Activated T-cell treated with anti-CD3 and anti-CD28 coated beads for 24 hours (primary cell): ENCODE measurements at regions not wholly inside any gene's neighbourhood (a gene's known extent, or its start where the extent isn't known, plus 50 kb on each side); places are given as distances from the start of the nearest gene placed in this dataset.

Source experiments
- DNase-seq: peaks from one replicate; pipeline ENCODE4 v3.0.0-alpha.2; 2020; ENCODE audit warnings: low read depth

- no peak for DNase-seq
Observed at GRCh38 chr3:117463276-117464115, 753.9 kb downstream of the TUSC7 start.

DNA sequence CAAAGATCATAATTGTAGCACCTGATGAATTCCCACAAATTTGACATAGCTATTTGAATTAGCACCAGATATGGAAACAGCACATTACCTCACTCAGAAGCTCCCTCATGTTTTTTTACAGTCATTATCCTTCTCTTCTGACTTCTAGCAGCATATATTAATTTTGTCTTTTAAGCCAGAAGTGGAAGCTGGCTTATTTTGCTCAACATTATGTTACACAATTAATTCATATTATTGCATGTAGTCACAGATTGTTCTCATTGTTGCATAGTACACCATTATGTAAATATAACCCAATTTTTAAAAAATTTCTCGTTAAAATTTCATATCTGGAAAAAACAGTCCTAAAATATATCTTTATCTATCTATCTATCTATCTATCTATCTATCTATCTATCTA is 762.3 kb downstream of the TUSC7 start:
- no peak for DNase-seq

GRCh38 chr3:117473981-117474538 is 764.5 kb downstream of the TUSC7 start:
- DNase-seq, result no peak

DNA sequence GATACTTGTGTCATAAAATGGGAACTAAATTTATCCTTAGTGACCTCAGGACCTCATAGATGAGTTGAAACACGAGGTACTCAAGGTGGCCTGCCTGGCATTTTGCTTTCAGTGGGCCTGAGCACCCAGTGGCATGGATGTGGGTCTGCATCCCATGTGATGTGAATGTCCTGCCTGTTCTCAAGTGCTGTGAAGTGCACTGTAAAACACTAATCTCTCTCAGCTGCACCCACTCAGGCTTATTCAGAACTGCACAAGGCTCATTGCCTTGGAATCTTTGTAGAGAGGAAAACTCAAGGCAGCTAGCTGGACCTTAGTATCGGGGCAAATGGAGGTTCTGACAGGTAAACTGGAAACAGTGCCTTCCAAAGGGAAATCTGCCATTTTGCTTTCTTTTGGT is 767.0 kb downstream of the TUSC7 start:
- DNase-seq, result no peak

DNA sequence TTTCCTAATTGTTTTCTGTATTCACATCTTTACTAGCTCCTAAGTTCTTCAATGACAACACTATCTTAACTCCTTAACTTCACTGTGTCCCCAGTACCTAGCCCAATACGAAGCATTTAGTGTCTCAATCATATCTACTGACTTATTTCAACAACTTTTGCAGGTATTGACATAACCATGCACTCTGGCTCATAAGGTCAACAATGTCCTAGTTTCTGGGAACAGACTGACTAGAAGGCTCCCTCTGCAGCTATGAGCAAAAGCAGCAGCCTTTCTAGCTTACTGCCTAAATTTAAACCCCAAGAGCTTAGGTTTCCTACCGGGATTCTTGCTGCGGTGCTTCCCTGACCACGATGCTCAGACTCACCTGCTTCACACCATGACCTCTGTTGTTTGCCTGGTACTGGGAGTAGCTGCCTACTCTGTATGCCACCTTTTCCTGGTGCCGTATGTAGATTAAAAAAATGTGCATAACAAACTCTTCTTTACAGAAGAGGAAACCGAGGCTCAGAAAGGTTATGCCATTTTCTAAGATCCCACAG is 767.7 kb downstream of the TUSC7 start:
- DNase-seq, result no peak

DNA sequence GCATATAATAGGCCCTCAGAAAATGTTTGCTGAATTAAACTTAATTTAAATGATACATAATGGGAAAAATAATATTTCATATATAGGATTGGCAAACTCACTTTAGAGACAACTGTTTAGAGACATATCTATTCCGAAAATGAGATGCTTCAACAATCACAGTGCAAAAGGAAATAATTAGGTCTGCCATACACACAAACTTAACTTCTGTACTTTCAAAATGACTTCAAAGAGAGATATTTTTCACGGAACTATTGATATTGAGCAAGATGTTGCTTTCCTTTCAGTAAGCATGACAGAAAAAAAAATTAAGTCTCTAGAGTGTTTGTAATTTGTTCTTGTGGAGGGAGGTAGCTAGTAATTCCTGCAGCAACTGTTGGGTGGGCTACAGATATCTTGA is 769.5 kb downstream of the TUSC7 start:
- no peak for DNase-seq

- DNase-seq, result no peak
Observed at GRCh38 chr3:117480525-117480924, 770.9 kb downstream of the TUSC7 start.

DNA sequence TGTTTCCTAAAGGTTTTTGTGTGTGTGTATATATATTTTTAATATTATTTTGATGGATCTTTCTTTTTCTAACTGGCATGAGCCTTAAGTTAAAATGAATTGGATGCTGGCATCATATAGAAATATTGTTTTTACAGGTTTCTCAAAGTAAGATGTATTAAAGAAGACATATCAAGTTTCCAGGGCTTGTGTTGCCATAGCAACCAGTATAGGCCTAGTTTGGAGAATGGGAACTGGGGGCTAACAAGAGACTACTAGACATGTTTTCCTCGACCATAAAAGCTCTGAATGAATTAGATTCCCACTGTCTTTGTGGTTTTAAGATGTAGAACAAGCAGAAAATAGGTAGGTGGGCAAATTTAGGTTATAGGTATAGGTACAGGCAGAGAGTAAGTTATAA is 771.4 kb downstream of the TUSC7 start:
- DNase-seq, result no peak

DNA sequence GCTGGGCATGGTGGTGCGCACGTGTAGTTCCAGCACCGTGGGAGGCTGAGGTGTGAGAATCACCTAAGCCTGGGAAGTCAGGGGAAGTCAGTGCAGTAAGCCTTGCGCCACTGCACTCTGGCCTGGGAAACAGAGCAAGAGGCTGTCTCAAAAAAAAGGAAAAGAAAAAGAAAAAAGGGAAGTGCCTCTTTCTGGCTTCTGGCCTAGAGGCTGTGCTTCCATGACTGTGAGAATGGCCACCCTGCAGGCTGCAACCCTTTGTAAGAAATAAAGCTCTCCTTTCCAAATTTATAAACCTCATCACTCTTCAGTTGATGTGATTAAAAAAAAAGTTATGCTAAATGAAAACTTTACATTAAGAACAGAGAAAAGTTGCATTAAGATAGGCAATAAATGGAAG is 774.3 kb downstream of the TUSC7 start:
- no peak for DNase-seq

GRCh38 chr3:117485841-117486240 is 776.3 kb downstream of the TUSC7 start:
- no peak for DNase-seq

GRCh38 chr3:117486719-117487716 is 777.4 kb downstream of the TUSC7 start:
- DNase-seq, result no peak

DNA sequence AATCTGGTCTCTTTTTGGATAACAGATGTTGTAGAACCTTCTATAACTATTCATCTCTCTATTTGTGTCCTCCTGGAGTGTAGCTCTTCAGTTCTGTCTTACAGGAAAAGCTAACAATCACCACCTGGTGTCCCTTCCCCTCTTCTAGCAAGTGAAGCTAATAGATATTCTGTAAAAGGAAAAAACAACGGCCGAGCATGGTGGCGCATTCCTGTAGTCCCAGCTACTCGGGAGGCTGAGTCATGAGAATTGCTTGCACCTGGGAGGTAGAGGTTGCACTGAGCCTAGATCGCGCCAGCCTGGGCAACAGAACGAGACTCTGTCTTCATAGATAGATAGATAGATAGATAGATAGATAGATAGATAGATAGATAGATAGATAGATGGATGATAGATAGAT is 779.4 kb downstream of the TUSC7 start:
- DNase-seq, result no peak

DNA sequence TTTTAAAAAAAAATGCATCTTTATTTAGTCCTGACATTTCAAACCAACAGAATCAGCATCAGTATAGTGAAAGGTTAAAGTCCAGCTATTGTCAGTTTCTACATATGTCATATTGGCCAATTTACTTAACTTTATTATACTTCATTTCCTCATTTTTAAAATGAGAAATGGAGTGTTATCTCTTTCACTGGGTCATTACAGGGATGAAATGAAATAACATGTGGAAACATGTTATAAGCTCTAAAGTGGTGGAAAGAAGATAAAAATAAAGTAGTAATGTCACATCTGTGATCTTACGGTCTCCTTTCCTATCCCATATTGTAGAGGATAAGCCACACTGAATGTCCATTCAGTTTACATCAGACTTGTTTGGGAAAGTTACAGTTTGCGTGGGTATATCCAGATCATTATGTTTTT is 780.1 kb downstream of the TUSC7 start:
- DNase-seq, result no peak

GRCh38 chr3:117490716-117491115 is 781.1 kb downstream of the TUSC7 start:
- DNase-seq, result no peak

DNA sequence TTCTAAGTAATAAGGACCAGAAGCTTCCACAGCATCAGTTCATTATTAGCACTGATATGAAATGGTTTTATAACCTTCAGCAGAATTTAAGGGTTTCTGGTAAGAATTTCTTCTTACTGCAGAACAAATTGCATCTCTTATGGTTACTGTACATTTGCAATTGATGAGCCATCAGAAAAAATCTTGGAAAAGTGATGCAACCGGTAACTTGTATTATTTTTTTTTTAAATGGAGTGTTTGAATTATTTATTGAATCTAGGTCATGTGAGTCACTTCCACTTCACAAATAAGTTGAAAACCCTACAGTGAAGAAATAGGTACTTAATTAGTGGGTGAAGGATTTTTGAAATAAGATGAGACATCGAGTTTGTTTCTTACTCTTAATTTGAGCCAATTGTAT is 786.0 kb downstream of the TUSC7 start:
- DNase-seq, result no peak

- no peak for DNase-seq
Observed at GRCh38 chr3:117499189-117499870, 789.8 kb downstream of the TUSC7 start.

GRCh38 chr3:117507958-117508357 is 798.4 kb downstream of the TUSC7 start:
- DNase-seq, result no peak

DNA sequence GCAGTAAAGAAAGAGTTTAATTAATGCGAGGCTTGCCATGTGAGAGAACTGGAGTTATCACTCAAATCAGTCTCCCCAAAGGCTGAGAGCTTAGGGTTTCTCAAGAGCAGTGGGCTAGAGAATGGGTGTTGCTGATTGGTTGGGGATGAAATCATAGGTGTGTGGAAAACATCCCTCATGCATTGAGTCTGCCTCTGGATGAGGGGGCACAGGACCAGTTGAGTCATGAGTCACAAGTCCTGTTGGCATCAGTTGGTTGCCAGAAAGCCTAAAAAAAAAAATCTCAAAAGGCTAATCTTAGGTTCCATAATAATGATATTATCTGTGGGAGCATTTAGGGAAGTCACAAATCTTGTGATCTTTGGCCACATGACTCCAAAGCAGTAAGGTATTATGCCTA is 800.3 kb downstream of the TUSC7 start:
- no peak for DNase-seq

GRCh38 chr3:117510396-117510795 is 800.8 kb downstream of the TUSC7 start:
- no peak for DNase-seq

DNA sequence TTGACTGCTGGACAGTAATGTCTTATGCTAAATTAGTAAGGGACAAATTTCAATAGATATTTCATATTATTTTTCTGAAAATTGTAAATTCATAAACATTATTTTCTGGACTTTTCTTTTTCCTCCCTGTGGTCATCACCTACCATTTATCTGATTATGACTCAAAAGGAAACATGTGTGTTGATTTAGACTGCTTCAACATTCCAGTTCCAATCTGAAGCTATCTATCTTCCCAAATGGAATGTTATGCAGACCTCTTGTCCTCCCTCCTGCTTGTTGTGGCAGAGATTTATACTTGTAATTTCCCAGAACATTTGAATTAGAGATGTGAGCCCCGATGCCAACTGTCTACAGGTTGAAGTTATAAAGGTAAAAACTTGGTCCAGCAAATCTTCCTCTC is 803.4 kb downstream of the TUSC7 start:
- DNase-seq, result no peak

DNA sequence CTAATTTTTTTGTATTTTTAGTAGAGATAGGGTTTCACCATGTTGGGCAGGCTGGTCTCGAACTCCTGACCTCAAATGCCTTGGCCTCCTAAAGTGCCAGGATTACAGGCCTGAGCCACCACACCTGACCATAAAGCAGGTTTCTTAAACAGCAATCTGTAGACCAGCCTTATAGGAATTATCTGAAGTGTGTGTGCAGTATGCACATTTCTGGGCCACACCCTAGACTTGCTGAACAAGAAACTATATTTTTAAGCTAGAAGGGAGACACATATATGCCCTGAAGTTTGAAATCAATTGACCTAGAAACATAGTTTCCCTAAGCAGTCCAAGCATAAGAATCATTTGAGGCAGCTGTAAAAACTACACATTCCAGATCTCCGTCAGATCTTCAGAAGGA is 805.7 kb downstream of the TUSC7 start:
- no peak for DNase-seq

DNA sequence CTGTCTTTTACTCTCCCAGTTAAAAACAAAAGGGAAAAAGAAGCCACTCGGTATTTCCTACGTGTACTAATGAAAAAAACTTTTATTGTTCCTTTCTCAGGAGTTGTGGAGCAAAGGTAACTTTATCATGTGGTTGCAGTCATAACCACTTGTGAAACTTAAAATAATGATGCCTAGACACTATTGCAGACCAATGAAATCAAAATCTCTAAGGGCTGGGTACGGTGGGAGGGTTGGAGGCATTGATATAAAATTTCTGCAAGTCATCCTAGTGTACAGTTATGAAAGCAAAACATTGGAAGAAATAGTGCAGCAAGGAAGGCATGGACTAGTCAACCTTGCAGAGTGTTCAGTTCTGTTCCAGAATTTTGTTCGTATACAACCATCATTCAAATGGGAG is 808.8 kb downstream of the TUSC7 start:
- no peak for DNase-seq
